ENCODE measurements at regions not wholly inside any gene's neighbourhood (a gene's known extent, or its start where the extent isn't known, plus 50 kb on each side); places are given as distances from the start of the nearest gene placed in this dataset.

GRCh38 chr6:122066200-122066599, 333.3 kb upstream of the HSF2 start:
- no peak for TF ChIP-seq TSHZ1 (tag by site-specific recombination; IDR thresholded peaks at IDR 0.05; ENCODE audit: borderline replicate concordance)
- no peak for TF ChIP-seq ZNF426 (tag by site-specific recombination; IDR thresholded peaks at IDR 0.05)
- TF ChIP-seq, protein P1, sequence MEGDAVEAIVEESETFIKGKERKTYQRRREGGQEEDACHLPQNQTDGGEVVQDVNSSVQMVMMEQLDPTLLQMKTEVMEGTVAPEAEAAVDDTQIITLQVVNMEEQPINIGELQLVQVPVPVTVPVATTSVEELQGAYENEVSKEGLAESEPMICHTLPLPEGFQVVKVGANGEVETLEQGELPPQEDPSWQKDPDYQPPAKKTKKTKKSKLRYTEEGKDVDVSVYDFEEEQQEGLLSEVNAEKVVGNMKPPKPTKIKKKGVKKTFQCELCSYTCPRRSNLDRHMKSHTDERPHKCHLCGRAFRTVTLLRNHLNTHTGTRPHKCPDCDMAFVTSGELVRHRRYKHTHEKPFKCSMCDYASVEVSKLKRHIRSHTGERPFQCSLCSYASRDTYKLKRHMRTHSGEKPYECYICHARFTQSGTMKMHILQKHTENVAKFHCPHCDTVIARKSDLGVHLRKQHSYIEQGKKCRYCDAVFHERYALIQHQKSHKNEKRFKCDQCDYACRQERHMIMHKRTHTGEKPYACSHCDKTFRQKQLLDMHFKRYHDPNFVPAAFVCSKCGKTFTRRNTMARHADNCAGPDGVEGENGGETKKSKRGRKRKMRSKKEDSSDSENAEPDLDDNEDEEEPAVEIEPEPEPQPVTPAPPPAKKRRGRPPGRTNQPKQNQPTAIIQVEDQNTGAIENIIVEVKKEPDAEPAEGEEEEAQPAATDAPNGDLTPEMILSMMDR (tag by site-specific recombination; IDR thresholded peaks at IDR 0.05), result no peak
- TF ChIP-seq, protein P2, sequence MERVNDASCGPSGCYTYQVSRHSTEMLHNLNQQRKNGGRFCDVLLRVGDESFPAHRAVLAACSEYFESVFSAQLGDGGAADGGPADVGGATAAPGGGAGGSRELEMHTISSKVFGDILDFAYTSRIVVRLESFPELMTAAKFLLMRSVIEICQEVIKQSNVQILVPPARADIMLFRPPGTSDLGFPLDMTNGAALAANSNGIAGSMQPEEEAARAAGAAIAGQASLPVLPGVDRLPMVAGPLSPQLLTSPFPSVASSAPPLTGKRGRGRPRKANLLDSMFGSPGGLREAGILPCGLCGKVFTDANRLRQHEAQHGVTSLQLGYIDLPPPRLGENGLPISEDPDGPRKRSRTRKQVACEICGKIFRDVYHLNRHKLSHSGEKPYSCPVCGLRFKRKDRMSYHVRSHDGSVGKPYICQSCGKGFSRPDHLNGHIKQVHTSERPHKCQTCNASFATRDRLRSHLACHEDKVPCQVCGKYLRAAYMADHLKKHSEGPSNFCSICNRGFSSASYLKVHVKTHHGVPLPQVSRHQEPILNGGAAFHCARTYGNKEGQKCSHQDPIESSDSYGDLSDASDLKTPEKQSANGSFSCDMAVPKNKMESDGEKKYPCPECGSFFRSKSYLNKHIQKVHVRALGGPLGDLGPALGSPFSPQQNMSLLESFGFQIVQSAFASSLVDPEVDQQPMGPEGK (tag by site-specific recombination; IDR thresholded peaks at IDR 0.05), result no peak
- no peak for TF ChIP-seq ZNF76 (tag by site-specific recombination; IDR thresholded peaks at IDR 0.05; ENCODE audit: borderline replicate concordance, low read depth)
- TF ChIP-seq ZSCAN30 (tag by site-specific recombination; IDR thresholded peaks at IDR 0.05), result no peak
- TF ChIP-seq, protein P3, sequence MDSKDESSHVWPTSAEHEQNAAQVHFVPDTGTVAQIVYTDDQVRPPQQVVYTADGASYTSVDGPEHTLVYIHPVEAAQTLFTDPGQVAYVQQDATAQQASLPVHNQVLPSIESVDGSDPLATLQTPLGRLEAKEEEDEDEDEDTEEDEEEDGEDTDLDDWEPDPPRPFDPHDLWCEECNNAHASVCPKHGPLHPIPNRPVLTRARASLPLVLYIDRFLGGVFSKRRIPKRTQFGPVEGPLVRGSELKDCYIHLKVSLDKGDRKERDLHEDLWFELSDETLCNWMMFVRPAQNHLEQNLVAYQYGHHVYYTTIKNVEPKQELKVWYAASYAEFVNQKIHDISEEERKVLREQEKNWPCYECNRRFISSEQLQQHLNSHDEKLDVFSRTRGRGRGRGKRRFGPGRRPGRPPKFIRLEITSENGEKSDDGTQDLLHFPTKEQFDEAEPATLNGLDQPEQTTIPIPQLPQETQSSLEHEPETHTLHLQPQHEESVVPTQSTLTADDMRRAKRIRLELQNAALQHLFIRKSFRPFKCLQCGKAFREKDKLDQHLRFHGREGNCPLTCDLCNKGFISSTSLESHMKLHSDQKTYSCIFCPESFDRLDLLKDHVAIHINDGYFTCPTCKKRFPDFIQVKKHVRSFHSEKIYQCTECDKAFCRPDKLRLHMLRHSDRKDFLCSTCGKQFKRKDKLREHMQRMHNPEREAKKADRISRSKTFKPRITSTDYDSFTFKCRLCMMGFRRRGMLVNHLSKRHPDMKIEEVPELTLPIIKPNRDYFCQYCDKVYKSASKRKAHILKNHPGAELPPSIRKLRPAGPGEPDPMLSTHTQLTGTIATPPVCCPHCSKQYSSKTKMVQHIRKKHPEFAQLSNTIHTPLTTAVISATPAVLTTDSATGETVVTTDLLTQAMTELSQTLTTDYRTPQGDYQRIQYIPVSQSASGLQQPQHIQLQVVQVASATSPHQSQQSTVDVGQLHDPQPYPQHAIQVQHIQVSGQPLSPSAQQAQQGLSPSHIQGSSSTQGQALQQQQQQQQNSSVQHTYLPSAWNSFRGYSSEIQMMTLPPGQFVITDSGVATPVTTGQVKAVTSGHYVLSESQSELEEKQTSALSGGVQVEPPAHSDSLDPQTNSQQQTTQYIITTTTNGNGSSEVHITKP (tag by site-specific recombination; IDR thresholded peaks at IDR 0.05), result no peak
- TF ChIP-seq ZNF777 (tag by site-specific recombination; IDR thresholded peaks at IDR 0.05; ENCODE audit: borderline replicate concordance), result no peak
- TF ChIP-seq, protein P4, sequence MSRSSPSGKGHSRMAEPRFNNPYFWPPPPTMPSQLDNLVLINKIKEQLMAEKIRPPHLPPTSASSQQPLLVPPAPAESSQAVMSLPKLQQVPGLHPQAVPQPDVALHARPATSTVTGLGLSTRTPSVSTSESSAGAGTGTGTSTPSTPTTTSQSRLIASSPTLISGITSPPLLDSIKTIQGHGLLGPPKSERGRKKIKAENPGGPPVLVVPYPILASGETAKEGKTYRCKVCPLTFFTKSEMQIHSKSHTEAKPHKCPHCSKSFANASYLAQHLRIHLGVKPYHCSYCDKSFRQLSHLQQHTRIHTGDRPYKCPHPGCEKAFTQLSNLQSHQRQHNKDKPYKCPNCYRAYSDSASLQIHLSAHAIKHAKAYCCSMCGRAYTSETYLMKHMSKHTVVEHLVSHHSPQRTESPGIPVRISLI (tag by site-specific recombination; IDR thresholded peaks at IDR 0.05), result no peak
- TF ChIP-seq ZNF473 (tag by site-specific recombination; IDR thresholded peaks at IDR 0.05), result no peak
- TF ChIP-seq ZNF670 (tag by site-specific recombination; IDR thresholded peaks at IDR 0.05; ENCODE audit: low read depth), result no peak
- TF ChIP-seq, protein P5, sequence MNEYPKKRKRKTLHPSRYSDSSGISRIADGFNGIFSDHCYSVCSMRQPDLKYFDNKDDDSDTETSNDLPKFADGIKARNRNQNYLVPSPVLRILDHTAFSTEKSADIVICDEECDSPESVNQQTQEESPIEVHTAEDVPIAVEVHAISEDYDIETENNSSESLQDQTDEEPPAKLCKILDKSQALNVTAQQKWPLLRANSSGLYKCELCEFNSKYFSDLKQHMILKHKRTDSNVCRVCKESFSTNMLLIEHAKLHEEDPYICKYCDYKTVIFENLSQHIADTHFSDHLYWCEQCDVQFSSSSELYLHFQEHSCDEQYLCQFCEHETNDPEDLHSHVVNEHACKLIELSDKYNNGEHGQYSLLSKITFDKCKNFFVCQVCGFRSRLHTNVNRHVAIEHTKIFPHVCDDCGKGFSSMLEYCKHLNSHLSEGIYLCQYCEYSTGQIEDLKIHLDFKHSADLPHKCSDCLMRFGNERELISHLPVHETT (tag by site-specific recombination; IDR thresholded peaks at IDR 0.05), result no peak
